ENCODE measurements at regions not wholly inside any gene's neighbourhood (a gene's known extent, or its start where the extent isn't known, plus 50 kb on each side); places are given as distances from the start of the nearest gene placed in this dataset.
"Not testable (repeated sequence)": the region's sequence is repeated elsewhere in the genome, so short reads cannot be mapped to it uniquely, and the experiment has no call there.

DNA sequence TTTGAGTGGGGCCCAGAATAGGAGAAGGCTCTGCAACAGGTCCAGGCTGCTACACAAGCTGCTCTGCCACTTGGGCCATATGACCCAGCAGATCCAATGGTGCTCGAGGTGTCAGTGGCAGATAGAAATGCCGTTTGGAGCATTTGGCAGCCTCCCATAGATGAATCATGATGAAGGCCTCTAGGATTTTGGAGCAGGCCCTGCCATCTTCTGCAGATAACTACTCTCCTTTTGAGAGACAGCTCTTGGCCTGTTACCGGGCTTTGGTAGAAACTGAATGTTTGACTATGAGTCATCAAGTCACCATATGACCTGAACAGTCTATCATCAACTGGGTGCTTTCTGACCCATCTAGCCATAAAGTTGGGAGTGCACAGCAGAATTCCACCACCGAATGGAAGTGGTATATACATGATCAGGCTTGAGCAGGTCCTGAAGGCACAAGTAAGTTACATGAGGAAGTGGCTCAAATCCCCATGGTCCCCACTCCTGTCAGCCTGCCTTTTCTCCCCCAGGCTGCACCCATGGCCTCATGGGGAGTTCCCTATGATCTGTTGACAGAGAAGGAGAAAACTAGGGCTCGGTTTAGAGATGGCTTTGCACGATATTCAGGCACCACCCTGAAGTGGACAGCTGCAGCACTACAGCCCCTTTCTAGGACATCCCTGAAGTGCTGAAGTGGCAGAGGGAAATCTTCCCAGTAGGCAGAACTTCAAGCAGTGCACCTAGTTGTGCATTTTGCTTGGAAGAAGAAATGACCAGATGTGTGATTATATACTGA, 971.4 kb downstream of the MCTP2 start:
- DNase-seq = no peak

DNA sequence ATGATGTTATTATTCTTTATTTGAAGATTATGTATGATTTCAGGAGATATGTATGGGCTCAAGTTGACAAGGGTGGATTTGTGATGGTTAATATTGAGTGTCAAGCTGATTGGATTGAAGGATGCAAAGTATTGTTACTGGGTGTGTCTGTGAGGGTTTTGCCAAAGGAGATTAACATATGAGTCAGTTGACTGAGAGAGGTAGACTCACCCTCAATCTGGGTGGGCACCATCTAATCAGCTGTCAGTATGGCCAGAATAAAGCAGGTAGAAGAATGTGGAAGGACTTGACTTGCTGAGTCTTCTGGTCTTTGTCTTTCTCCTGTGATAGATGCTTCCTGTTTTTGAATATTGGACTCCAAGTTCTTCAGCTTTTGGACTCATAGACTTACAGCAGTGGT, 973.7 kb downstream of the MCTP2 start:
- DNase-seq = no peak

DNA sequence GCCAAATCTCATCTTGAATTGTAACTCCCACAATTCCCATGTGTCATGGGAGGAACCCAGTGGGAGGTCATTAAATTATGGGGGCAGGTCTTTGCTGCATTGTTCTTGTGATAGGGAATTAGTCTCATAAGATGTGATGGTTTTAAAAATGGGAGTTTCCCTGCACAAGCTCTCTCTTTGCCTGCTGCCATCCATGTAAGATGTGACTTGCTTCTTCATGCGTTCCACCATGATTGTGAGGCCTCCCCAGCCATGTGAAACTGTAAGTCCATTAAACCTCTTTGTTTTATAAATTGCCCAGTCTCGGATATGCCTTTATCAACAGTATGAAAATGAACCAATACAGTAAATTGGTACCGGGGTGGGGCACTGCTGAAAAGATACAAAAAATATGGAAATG, 974.5 kb downstream of the MCTP2 start:
- not testable (repeated sequence) for DNase-seq

DNA sequence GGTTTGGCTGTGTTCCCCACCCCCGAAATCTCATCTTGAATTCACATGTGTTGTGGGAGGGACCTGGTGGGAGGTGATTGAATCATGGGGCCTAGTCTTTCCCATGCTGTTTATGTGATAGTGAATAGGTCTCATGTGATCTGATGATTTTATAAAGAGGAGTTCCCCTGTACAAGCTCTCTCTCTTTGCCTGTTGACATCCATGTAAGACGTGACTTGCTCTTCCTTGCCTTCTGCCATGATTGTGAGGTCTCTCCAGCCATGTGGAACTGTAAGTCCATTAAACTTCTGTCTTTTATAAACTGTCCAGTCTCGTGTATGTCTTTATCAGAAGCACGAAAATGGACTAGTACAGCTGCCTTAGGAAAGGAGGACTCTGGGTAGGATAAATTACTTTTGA, 976.7 kb downstream of the MCTP2 start:
- no peak for DNase-seq

DNA sequence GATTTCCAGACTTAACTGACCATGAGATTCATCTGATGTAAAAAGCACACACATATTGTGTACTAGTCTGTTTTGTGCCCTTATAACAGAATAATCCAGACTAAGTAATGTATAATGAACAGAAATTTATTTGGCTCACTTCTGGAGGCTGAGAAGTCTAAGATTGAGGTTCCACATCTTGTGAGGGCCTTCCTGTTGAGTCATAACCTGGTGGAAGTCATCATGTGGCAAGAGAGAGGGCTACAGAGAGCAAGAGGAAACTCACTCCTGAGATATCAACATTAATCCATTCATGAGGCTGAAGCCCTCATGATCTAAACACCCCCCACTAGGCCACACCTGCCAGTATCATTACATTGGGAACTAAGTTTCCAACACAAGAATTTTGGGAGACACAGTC, 977.6 kb downstream of the MCTP2 start:
- DNase-seq = no peak

DNA sequence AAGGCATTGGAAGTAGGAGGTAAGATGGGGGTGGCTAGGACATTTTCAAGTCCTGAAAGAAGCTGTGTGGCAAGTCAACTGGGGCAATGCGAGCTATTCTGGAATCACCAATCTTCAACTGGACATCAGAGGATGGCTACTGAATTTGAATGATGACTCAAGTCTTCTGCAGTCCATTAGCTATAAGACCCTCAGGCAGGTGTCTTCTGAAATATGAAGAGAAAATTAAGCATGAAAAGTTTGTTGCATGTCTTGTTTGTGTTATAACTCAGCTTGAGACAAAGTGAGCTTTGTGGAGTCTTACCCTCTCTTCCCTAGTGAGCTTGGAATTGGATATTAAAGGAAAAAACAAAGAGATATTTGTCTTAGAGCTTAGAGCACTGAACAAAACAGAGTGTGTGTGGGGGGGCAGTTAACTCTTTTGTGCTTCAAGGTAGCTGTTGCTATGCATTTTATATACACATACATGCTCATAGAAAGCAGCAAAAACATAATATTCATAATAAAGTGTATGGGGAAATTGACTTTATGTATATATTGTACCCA, 979.1 kb downstream of the MCTP2 start:
- DNase-seq = no peak

DNA sequence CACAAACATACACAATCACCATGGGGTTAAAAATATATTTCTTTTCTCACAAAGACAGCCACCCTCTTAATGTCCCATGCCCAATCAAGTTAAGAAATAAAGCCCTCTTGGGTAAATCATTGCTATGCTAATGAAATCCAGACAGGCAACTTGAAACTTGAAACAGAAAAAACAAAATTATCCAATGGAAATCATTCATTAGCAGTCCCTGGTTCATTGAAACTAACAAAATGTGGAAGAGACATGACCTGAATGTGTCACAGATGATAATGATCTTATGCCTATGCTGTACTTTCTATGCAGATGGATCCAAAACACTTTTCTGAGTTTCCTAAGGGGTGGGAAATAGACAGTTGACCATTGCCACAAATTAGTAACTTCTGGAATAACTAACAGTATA, 983.7 kb downstream of the MCTP2 start:
- no peak for DNase-seq

DNA sequence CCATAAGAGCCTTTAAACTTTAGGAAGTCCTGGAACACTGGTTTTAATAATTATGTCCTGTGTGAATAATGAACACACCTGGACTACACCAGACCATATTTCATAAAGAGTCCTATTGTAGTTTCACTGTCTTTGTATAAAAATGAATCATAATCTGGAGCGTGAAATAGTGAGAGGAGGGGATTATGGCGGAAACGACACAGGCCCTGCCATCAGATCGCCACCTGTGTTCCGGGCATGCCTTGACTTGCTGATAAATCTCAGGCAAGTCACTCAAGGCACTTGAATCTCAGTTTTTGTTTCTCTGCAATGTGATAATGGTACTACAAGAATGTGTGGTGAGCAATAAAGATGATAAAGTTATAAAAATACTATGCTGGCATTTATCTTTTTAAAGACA, 995.5 kb downstream of the MCTP2 start:
- no peak for DNase-seq

DNA sequence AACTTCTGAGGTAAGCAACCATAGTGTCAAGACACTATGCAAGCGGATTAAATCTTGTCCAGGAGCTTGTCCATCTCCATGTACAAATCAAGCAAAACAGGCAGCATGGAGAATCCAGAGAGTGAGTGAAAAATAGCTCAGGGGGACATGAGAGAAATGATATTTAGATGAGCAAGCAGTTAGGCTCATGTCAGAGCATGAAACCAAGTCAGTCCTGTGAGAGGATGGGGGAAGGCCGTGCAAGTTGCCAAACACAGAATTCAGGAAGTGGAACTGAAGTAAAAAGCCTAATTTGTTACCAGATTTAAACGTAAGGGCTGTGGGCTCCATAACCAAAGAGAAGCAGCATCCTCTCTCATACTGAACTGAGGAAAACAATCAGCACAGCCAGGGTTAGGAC, 995.9 kb downstream of the MCTP2 start:
- DNase-seq = no peak

DNA sequence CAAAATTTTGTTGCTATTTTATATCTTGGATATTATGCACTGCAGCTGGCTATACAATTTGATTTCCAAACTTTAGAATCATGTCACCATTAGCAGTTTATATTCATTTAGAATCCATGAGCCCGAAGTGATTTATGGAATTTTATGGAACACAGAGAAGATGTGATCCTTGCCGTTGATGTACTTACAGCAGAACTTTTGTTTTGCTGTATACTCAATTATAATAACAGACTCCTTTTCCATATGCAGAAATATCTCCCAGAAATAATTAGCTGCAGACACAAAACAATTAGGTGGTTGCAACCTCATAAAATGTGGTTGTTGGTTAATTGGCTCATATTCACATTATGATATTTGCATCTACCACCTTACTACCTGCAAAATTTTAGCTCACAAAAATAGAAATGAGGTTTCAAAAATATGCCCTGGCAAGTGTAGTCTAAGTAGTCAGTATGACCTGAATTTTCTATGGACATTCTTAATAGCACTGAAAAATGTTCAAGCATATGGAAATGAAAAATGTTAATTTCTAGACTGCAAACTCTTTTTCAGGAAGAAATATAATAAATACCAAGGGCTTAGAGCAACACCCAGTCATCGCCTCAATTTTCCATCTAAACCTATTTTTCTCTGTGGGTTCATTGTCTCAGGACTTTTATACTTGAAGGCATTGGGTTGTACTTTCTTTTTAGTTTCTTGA, 997.6 kb downstream of the MCTP2 start:
- DNase-seq = no peak

DNA sequence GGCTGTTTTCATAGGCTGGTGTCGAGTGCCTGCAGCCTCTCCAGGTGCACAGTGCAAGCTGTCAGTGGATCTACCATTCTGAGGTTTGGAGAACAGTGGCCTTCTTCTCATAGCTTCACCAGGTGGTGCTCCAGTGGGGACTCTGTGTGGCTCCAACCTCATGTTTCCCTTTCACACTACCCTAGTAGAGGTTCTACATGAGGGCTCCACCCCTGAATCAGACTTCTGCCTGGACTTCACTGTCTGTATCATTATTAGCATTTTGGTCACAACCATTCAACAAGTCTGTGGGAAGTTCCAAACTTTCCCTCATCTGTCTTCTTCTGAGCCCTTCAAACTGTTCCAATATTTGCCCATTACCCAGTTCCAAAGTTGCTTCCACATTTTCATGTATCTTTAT, 1003.7 kb downstream of the MCTP2 start:
- DNase-seq = no peak

DNA sequence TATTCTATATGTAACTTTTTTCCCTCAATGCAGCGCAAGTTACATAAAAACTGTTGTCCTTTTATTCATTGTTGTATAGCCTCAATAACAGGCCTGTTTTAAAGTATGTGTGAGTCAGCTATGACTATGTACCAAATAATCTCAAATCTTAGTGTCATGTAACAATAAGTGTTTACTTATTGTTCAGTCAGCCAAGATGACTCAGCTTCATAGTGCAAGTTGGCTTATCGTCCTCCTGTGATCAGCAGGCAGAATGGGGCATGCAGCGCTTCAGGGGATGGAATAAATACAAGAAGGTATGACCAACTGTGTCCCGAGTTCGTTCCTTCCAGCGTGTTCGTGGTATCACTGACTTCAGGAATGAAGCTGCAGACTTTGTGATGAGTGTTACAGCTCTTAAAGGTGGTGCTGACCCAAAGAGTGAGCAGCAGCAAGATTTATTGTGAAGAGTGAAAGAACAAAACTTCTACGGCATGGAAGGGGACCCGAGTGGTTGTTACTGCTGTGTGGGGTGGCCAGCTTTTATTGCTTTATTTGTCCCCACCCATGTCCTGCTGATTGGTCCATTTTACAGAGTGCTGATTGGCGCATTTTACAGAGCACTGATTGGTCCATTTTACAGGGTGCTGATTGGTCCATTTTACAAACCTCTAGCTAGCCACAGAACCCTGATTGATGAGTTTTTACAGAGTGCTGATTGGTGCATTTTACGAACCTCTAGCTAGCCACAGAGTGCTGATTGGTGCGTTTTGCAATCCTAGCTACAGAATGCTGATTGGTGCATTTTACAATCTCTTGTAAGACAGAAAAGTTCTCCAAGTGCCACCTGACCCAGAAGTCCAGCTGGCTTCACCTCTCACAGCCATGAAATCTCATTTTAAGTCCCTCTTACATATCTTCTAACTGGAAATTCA, 1016.0 kb downstream of the MCTP2 start:
- DNase-seq = no peak

DNA sequence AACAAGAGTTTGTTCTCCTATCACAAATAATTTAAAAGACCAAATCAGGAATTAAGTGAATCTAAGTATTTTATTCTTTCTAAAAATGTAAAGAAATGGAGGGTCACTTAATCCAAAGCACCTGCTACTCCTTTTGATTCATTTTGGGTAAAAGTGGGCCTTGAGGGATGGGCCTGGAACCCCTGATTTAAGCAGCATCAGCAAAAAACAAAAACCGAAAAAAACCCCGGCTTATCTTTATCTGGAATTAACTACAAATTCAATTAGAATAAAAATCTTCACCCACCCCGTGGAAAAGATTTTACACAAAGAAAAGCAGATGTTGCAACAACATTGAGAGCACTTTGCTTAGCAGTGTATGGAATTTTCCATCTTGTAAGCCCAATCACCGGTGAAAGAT, 1018.2 kb downstream of the MCTP2 start:
- DNase-seq = no peak

DNA sequence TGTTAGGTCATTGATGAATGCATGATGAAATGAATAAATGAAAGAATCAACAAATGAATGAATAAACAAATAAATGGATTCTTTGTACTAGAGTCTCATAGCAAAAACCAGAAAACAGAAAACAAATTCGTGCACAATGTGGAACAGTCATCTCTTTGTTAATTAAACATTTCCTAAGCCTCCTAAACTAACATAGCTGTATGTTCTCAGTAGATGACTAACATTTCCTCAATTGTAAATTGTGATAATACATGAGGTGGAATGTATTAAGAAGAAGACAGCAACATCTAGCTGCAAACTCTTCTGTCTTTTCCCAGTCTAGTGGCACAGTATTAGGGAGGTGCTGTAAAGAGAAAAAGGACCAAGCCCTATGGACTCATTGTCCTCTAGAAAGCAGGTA, 1021.0 kb downstream of the MCTP2 start:
- no peak for DNase-seq

DNA sequence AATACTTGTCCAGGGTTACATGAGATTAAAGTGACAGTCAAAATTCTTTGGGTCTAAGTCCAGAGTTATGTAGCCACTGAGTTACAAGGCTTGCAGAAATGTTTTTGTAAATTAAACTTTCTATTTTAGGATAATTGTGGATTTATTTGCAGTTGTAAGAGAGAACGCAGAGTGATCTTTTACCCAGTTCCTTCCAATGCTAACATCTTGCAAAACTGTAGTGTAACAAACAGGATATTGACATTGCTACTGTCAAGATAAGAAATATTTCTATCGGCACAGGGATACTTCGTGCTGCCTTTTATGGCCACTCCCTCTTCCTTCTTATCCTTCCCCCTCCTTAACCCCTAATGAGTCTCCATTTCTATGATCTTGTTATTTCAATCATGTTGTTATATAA, 1022.9 kb downstream of the MCTP2 start:
- no peak for DNase-seq

DNA sequence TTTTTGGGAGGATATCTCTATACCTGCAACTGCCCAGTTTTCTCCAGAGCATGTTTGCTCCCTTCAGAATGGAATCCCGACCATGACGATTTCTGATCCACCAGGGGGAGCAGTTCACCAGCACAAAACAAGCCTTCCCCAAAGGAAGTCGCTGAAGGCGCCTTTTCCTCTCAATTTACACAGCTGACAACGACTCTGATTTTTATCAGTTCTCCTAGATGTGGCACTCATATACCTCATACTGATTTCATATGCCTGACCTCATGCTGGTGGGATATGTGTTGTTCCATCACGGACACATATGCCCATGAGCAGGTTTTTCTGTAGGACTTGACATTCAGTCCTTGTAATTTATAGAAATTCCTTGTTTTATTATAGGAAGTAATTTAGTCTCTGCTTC, 1028.2 kb downstream of the MCTP2 start:
- DNase-seq = peak; percentile 19

DNA sequence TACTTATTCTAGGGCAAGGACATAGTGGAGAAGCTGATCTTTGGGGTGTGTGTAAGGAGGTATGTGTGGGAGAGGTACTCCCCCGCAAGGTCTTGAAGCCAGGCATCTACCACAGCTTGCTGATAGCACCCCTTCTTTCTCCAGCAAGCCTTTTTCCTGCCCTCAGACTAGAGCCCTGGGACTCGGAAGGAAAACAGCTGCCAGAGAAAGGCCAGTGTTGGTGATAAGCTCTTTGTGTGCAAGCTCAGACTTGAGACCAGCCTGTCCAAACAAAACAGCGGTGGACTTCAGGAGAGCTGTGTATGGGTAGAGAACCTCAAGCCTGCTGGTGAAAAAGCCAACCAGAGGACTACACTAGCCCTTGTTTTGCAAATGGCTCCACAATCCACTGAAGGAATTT, 1028.6 kb downstream of the MCTP2 start:
- no peak for DNase-seq

DNA sequence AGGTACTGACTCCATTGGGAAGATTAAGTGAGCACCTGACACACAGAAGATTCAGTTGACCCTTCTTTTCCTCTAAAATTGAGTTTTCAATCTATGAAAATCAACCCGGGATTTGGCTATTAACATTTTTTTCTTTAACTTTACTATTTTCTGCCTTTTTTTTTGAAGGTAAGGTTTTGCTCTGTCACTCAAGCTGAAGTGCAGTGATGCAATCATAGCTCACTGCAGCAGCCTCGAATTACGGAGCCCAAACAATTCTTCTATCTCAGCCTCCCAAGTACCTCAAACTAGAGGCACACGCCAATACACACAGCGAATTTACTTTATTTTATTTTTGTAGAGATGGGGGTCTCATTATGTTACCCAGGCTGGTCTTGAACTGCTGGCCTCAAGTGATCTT, 1029.5 kb downstream of the MCTP2 start:
- no peak for DNase-seq

DNA sequence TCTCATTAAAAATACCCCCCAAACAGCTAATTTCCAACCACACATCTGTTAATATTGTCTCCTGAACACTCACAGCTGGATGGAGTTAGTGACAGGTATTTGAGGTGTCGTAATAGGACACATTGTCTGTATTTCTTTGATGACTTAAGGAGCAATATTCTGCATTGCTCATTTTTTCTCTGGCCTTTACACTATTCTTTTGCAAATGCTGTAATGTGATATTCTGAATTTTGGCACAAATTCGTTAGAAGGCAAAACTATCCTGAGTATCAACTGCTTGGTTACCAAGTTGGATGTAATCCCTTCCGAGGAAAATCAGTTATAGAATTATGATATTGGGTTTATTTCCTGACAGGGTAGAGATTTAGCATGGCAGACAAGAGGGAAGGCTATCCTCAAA, 1030.2 kb downstream of the MCTP2 start:
- DNase-seq = no peak

DNA sequence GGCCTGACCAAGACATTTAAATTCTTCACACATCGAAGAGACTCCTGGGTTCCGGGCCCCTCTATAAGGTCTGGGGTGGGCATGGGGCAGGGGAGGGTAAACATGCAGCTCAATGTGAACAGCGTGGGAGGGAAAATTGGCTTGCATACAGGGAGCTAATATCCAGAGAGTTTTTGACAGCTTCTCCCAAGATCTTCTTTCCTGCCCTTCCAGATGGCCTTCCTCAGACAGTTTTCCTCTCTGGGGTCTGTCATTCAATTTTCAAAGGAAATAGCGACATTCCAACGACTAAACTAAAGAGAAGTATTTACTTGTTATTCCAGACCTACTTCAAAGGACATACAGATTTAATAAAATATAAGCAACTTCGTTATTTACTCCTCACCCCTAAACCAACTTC, 1030.6 kb downstream of the MCTP2 start:
- no peak for DNase-seq

DNA sequence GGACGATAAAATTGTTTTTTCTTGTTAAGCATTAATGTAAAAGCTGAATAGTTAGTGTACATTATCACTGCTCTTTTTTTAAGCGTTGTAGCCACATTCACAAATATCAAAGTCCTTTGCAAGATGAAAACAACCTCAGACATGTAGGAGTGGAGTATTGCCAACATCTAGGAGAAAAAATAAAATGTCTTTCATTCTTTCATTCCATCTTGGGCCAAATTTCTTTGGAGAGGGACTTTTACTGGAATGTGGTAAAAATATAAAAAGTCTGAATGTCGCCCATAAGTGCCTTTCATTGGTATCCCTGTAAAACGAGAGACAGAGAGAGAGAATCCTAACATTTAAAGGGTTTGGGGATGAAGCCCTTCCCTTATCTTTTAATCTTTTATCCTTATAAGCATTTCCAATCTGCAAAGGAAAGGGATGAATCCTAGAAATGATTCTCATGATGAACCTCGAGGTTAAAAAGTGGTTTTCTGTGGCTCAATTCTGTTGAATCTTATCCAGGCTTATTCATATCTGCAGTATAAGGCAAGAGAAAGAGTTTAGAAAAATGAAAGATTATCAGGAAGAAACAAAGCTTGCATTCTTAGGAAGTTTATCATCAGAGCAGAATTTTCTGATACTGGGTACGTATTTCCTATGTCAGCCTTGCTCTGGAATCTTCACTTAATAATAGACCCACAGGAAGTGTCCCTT, 1031.7 kb downstream of the MCTP2 start:
- no peak for DNase-seq

DNA sequence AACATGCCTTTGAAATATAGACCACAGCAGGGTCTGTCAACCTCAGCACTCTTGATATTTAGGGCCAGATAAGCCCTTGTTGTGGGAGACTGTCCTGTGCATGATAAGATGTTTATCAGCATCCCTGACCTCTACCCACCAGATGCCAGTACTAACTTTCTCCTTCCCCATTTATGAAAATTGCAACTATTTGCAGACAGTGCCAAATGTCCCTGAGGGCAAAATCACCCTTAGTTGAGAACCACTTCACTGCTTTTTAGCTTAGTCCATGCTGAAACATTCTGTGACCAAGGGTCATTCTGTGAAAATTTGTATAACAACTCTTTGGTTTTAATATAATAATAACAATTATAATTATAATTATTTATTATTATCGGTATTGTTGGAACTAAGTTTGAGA, 1032.4 kb downstream of the MCTP2 start:
- DNase-seq = no peak
